Right kidney (tissue), 1 donor: ENCODE measurements at regions not wholly inside any gene's neighbourhood (a gene's known extent, or its start where the extent isn't known, plus 50 kb on each side); places are given as distances from the start of the nearest gene placed in this dataset.

Experiments
- DNase-seq: peaks from one replicate; pipeline ENCODE4 v3.0.0-alpha.2; 2016

- no peak for DNase-seq
These were observed 1418.2 kb downstream of the TBC1D22A start for GRCh38 chr22:48180631-48181030.

GRCh38 chr22:48179571-48180546 is 1417.4 kb downstream of the TBC1D22A start:
- no peak for DNase-seq

- DNase-seq = no peak
These were observed 1416.1 kb downstream of the TBC1D22A start for GRCh38 chr22:48178536-48178935.

GRCh38 chr22:48177631-48178030 is 1415.2 kb downstream of the TBC1D22A start:
- no peak for DNase-seq

GRCh38 chr22:48175721-48176120 is 1413.3 kb downstream of the TBC1D22A start:
- no peak for DNase-seq

GRCh38 chr22:48173773-48174160 is 1411.3 kb downstream of the TBC1D22A start:
- DNase-seq = no peak

GRCh38 chr22:48173061-48173772 is 1410.8 kb downstream of the TBC1D22A start:
- DNase-seq = no peak

- DNase-seq = no peak
These were observed 1408.8 kb downstream of the TBC1D22A start for GRCh38 chr22:48171271-48171691.

GRCh38 chr22:48169227-48169626 is 1406.8 kb downstream of the TBC1D22A start:
- no peak for DNase-seq

- no peak for DNase-seq
These were observed 1404.8 kb downstream of the TBC1D22A start for GRCh38 chr22:48167238-48167637.

- no peak for DNase-seq
These were observed 1398.8 kb downstream of the TBC1D22A start for GRCh38 chr22:48161298-48161697.

- DNase-seq = no peak
These were observed 1395.2 kb downstream of the TBC1D22A start for GRCh38 chr22:48157676-48158075.

GRCh38 chr22:48156603-48157355 is 1394.3 kb downstream of the TBC1D22A start:
- no peak for DNase-seq

- DNase-seq = no peak
These were observed 1393.0 kb downstream of the TBC1D22A start for GRCh38 chr22:48155446-48155845.

- DNase-seq = no peak
These were observed 1392.4 kb downstream of the TBC1D22A start for GRCh38 chr22:48154943-48155240.

GRCh38 chr22:48154169-48154942 is 1391.9 kb downstream of the TBC1D22A start:
- no peak for DNase-seq

GRCh38 chr22:48153726-48154125 is 1391.3 kb downstream of the TBC1D22A start:
- no peak for DNase-seq

- no peak for DNase-seq
These were observed 1390.5 kb downstream of the TBC1D22A start for GRCh38 chr22:48152916-48153315.

- no peak for DNase-seq
These were observed 1389.8 kb downstream of the TBC1D22A start for GRCh38 chr22:48152164-48152775.

GRCh38 chr22:48151641-48152040 is 1389.2 kb downstream of the TBC1D22A start:
- no peak for DNase-seq

- DNase-seq = no peak
These were observed 1385.4 kb downstream of the TBC1D22A start for GRCh38 chr22:48147831-48148230.

- DNase-seq = no peak
These were observed 1385.0 kb downstream of the TBC1D22A start for GRCh38 chr22:48147404-48147803.
